NCI-H2196 treated with DMSO at 0.1 percent for 48 hours (cell line): ENCODE measurements at regions not wholly inside any gene's neighbourhood (a gene's known extent, or its start where the extent isn't known, plus 50 kb on each side); places are given as distances from the start of the nearest gene placed in this dataset.

ENCODE experiments used
- DNase-seq: peaks from one replicate; lab custom pipeline; 2025; ENCODE audit not compliant: unreplicated experiment; lab: John Stamatoyannopoulos, UW

DNA sequence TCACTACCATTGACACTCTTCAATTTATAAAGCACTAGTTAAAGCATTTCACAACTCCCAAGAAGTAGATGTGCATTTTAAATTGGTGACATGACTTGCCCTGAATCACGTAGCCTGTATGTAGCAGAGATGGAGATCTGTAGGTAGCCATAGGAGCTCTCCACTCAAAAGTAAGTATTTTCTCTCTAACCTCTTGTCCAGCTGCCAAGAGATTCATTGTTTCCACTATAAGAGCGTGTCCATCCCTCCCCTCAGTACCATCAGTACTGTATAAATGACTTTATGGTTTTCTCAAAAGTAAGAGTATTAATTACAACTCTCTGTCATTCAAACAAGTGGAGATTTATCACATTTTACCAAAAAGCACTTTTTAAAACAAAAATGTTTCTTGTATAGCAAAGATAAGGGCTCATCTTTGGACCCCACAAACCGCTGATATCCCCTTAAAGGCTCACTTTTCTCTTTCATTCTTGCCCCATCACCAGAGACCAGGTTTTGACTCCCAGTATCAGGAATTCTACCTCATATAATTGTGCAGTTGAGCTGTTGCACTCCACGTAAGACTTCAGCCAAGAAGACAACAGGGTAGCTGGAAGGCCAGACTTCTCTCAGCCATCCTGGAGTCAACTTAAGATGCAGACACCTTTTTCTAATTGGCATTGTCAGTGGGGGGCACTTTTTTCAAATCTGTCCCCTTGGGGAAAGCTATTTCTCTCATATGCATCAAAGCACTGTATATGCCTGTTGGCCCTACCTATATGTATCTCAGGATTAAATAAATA lies 78.0 kb upstream of the GALNT5 start:
- no peak for DNase-seq

DNA sequence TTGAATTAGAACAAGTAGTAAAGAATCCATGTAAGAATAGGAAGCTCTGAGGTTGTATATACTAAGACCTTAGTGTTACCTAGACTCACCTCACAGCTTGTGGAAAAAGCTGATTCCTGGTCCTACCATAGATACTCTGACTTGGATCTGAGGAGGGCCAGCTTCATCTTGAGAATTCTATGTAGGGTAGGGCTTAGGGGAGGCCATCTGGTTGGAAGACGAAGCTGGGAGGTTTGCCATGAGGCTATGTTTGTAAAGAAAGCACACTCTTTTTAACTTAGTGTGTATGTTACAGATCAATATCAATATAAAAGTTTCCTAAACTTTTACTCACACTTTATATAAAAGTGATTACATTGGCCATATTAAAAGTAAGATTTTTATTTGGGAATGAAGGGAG lies 77.1 kb upstream of the GALNT5 start:
- DNase-seq: no peak

DNA sequence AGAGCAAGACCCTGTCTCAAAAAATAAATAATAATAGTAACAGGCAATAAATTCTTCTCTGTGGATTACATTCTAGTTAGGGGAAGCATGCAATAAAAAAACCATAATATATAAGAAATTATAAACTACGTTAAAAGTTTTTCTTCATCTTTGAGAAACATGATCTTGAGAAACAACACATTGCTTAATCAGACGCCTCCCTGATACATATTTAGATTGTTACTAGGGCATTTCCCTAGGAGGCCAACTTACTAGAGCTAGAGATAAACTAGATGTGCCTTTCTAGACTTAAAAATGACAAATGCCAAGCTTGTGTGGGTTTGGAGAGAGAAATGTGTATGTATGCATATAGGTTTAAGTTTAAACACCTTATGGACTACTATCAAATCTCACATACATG lies 76.3 kb upstream of the GALNT5 start:
- no peak for DNase-seq

DNA sequence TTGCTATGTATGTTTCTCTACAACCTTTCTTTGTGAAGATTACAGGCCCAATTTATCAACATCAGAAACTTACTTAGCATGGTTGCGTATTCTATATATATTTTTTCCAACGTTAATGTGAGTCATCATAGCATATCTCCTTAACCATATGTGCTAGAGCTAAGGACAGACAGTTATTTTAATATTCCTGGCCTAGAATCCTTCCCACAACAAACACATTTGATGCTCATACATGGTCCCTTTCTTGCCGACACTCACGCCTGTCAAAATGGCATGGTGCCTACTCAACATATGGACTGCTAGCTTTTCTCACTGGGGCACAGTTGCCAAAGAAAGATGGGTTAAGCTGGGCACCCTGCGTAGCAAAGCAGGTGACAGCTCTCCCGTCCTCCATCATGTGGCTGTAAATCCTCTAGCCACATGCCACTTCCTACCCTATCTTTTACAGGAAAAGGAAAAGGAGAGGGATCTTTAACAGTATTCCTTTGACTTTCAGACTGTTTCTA lies 75.2 kb upstream of the GALNT5 start:
- DNase-seq: no peak

DNA sequence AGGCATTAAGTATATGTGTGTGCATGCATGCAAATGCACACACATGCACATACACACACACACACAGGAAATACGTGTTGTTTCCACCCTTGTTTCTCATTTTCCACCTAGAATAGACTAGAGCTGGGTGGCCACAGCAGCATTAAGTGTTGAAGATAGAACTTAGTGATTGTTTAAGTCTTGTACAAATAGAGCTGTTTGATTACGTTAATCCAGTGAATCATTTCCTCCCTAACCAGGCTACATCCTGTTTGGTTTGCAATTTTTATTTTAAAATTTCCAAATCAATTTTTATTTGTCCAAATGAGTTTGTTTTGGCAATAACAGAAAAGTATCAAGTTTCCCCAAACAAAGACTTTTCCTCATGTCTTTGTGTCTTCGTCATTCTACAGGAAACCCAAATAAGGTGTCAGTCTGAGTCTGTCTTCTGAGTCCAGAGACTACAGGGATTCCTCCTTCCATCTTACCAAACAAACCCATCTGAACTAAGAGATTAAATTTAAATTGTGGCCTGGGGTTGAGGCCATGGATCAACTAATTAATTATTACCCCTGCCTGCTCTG lies 74.6 kb upstream of the GALNT5 start:
- no peak for DNase-seq

DNA sequence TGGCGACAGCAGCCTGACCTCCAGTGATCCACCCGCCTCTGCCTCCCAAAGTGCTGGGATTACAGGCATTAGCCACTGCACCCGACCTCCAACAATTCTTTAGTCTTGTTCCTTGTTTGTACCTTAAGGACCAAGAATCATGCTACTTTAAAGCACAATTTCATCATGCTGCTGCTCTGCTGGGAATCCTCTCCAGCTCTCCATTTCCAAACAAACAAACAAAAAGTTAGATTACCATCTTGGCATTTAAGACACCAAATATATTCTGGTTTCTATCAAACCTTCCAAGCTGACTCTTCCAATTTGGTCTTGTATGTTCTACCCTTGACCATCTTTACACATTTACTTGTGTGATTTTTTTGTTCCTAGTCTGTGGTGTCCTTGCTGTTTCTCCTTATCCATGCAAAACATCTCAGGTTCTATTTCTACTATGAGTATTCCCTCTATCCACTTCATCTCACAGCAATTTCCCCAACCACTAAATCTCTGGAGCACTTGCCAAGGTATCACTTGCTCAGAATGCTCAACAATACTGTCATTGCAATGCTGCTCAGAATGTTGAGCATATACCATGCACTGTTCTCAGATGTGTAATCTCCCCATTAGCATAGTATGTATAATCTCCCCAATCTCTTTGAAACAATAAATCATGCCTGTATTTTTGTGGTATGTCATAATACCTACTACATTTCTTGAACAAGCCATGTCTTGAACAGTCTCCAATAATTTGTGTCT lies 73.2 kb upstream of the GALNT5 start:
- DNase-seq: no peak

DNA sequence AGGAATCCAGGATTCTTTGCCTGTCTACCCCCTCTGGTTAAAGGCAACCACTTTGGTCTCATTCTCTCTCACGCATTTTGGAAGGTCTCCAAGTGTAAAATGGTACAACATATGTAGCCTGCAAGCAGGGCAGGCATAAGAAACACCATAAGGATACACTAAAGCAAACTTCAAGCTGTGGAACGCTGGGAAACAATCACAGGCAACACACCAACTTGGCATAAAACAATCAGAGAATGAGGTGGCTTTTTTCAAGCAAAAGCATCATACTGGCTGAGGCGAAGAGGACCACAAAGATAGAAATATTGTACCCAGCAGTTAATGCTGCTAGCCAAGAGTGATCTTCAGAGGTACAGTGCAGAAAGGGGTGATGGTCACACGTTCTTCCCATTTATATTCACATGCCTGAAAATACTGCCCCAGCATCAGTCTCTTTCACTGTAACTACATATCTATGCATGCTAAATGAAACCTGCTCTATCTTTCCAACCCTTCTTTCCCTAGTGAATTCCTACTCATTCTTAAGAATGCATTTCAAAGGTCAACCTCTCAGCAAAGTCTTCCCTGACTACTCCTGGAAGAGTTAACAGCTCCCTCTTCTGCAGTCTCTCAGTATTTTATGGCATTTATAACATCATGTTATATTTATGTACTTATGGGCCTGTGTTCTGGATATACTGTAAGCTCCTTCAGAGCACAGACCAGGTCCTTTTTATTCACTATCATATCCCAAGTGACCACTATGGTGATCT lies 71.9 kb upstream of the GALNT5 start:
- DNase-seq: no peak

DNA sequence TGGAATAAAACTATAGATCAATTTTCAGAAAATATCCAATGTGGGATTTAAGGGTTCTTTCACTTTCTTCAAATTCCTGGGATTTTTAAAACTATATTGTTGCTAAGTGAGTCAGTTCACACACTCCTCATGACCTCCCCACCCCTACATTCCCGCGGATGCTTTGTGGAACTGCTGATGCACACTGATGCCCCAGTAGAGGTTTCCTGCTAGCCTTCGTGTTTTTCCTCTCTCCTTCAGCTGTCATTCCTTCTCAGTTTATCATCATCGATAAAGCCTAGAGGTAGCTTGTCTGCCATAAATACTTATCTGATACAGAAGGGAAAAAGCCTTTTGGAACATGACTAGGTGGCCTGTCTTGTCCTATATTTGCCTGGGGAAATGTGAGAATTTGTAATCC lies 67.4 kb upstream of the GALNT5 start:
- DNase-seq: no peak

DNA sequence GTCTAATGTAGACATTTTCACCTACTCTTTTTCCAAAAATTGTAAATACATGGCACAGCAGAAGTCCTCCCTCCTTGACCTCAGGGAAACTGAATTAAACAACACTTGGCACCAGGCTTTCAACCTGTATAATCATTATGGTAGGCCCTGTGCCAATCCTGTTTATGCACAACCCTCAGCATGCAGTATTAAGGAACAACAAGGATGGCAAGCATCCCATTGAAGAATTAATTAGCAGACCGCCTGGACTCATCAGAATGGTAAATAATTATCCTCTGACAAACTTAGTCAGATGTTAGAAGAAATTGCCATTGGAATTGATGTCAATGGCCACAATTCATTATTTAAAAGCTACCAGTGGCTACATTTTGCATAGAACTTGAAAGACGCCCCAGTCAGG lies 66.3 kb upstream of the GALNT5 start:
- DNase-seq: no peak

DNA sequence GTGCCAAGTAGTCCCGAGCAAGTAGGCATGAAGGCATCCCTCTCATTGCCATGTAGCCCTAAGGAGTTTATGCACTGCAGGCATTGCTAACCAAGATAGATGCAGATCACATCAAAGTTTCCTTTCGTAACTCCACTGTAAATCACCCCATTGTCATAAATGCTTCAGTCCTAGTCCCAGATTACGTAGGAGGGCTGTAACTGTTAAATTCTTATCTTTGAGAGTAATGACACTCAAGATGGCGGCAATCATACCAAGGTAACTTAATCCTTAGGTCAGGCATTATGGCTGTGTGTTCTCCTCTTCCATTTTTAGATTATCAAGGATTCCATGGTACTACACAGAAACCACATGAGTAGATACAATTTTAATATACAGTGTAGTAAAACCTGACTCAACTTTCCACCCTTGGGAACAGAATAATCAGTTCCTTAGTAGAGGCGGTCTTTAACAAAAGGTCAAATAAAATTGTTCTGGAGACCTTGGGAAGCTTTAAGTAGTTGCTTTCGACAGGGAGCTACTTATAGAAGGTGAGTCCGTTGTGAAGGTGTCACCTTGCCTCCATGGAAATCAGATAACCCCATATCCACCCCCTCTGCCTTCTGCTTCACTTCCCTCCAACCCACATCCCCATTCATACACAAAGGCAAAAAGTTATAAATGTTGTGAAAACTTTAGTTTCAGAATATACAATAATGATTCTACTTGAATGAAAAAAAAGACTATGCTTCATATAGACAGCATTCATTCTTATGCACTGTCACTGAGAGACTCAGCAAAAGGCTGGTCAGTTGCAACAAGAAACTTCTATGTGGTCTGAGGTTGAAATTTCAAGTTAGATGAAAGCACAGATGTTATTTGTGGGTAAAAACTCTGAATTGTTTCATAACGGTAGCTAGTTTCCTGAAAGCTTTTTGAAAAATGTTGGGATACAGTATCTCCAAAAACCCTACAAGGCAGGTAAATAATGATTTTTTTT lies 64.8 kb upstream of the GALNT5 start:
- DNase-seq: no peak

DNA sequence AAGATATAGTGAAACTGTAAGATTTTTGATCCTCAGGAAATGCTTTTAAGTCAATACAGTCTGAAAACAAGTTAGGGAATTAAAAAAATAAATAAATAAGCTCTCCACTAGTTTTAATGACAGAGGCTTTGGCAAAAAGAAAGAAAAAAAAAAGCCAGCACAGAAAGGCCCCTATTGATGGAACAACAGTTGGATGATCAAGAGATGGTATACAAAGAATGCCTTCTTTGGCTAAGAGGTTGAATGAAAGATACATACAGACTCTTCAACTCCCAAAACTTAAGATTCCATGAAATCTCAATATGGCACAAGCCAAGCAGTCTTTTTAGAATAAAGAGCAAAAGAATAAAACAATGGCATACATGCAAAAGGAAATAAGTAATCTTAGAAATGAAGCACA lies 64.0 kb upstream of the GALNT5 start:
- no peak for DNase-seq

DNA sequence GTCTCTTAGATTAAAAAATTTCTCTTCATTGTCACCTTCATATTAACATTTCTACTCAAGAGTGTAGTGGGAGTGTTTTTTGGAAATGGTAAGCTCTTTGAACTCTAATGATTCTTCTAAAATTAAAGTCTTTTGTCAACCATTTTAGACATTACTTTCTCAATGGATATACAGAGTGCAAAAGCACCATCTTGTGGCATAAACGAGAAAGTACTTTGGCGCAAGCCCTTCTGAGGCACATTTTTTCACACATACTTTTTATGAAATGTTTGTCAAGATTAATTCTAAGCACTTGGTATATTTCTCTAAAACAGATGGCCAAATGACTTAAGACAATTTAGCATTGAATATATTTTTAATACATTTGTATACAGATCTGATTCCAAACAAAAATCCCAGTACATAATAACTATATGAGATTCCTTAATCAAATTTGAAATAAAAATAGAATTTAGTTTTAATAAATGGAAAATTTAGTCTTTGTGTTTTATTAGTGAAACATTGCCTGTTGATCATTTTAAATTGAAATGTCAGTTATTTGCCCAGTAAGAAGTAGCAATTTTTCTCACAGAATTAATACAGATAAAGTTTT lies 63.3 kb upstream of the GALNT5 start:
- DNase-seq: no peak

DNA sequence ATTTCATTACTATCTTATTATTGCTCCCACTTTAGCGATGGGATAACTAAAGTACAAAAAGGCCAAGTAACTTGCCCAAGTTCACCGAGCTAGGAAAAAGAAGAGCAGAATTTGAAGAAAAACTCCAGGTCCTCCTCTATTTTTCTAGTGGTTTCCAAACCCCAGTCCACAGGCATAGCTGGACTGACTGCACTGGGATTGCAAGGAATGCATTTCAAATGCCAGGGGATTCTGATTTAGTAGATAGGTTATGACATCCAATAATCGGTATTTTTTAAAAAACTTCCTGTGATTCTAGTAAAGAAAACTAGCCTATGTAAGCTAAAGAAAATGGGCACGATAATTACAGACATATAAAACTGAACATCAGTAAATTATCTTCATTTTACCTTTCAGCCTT lies 62.7 kb upstream of the GALNT5 start:
- DNase-seq: no peak

DNA sequence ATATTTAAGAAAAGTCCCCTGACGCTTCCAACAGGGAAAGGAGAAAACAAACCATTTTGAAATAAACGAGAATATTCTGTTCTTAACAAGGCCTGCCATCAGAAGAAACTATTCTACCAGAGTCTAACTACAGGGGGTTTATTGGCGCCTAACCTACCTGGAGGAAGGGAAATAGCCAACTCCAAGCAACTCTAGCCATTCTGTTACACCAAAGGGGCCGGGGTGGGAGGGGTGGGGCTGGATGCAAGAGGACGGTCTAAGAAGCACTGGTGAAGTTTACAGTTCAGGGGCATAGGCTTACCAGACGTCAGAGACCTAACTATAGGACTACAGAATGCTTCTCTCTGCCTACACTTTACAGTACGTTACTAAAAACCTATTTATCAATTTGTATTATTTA lies 60.5 kb upstream of the GALNT5 start:
- DNase-seq: no peak

DNA sequence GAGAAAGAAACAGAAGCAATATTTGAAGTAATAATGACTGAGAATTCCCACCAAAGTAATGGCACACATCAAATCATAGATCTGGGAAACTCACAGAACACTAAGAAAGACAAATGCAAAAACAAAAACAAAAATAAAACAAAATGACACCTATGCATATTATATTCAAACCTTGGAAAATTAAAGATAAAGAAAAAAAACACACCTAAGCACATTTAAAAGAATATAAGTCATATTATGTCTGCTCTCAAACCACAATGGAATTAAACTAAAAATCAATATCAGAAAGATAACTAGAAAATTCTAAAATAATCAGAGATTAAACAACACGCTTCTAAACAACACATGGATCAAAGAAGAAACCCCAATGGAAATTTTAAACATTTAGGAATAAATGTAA lies 59.7 kb upstream of the GALNT5 start:
- no peak for DNase-seq

DNA sequence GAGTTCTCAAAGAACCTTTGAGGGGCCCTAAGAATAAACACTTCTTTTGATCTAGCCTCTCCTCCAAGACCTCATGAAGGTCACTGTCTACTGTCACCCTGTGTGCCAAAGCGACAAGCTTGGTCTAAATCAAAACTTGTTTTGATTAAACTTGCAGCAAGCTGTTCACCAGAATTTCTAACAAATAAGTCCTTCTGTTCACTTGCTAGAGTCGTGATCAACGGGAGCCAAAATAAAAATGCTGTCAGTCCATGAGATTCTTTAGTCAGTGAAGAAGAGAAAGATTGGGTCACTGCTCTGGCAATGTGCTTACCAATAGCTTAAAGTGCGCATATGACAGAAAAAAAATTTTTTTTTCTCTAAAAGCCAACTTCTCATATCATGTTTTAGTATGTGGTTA lies 53.9 kb upstream of the GALNT5 start:
- no peak for DNase-seq

DNA sequence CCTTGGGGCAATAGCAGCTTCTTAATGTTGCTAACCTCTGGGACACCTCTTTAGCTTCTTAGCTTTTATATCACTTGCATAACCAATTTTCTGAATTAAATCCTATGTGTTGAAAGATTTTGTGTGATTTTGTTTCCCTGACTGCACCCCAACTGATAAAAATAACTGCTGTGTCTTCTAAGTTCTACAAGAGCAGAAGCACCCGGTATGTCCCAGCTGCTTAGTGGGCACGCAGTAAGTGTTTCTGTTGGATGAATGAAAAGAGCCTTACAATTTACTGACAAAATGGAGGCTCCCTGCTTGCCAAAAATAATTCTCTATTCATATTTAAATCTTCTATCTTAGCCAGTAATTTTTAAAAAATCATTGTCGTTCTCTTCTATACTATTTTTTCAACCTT lies 53.1 kb upstream of the GALNT5 start:
- DNase-seq: no peak

DNA sequence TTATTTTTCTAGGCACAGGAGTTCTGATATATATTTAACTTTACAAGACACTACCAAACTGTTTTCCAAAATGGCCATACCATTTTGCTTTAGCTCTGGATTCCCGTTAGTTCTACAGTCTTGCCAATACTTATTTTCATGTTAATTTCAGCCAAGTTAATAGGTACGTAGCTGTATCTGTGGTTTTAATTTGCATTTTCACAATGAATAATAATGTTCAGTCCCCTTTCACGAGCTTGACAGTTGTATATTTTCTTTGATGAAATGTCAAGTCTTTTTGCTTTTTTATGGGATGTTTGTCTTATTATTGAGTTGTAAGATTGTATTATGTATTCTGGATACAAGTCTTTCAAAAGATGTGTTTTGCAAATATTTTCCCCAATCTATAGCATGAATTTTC lies 50.6 kb upstream of the GALNT5 start:
- DNase-seq: no peak
